K562 (cell line): ENCODE measurements at regions not wholly inside any gene's neighbourhood (a gene's known extent, or its start where the extent isn't known, plus 50 kb on each side); places are given as distances from the start of the nearest gene placed in this dataset.

ENCODE experiments used
- ATAC-seq: fragments of 200-7000 bp; cut with Tn5 transposase; 3 replicates; pipeline ENCODE4 v1.9.1; 2020; ENCODE audit warnings: moderate library complexity
- BruUV-seq: library from RNA; stranded (reverse); fragments of 400-500 nt; replicated peaks from 2 replicates; lab custom pipeline; 2021; lab: Mats Ljungman, UMichigan
- CTCF ChIA-PET: fragments of 300-600 bp; formaldehyde crosslinking; extraction: SDS; loops from one replicate; lab custom pipeline; 2021; ENCODE audit warnings: low intra/inter-chr PET ratio; lab: Yijun Ruan, JAX
- POLR2A ChIA-PET: fragments of 300-600, 350-650 bp; sonication (Branson Sonifier 250); formaldehyde crosslinking; extraction: SDS; loops from one replicate; lab custom pipeline; 2021; ENCODE audit warnings: antibody characterized with exemption, inconsistent platforms; lab: Yijun Ruan, JAX
- DNase-seq, 4 experiments: peaks; one replicate each; pipeline versions ENCODE4 v3.0.0 to v3.0.0-alpha.2; 2011 to 2018; ENCODE audit warnings: low spot score in 3 of 4, mixed read lengths in 3 of 4; ENCODE audit errors: extremely low read depth in 1 of 4
- FAIRE-seq: peaks from 2 replicates; lab custom pipeline; 2011; peaks lifted over from hg19 to GRCh38; lab: Jason Lieb, UNC
- H2AFZ ChIP-seq: 2 replicates; pipeline ENCODE4 v1.6.0; 2011; ENCODE audit warnings: low read depth, low read length, control low read depth, inconsistent platforms
- H3K27ac ChIP-seq: fragments of 200-600 bp; 3 replicates; pipeline ENCODE4 v1.8.0; 2011; ENCODE audit warnings: low read depth, mild to moderate bottlenecking, control low read depth, inconsistent platforms, low read length, moderate library complexity, mixed read lengths; ENCODE audit errors: extremely low read depth
- H3K27me3 ChIP-seq, 2 experiments: fragments of 300-600 bp in 1 of 2; 2 replicates in 1 of 2; 3 replicates in 1 of 2; pipeline versions ENCODE4 v1.6.0 to v1.8.0; 2011; ENCODE audit warnings: inconsistent platforms in 2 of 2, low read length in 2 of 2, mild to moderate bottlenecking in 1 of 2, mixed read lengths in 1 of 2, moderate library complexity in 1 of 2; ENCODE audit not compliant: control insufficient read depth in 2 of 2, insufficient read depth in 2 of 2
- H3K36me3 ChIP-seq: fragments of 300-600 bp; 3 replicates; pipeline ENCODE4 v1.8.0; 2011; ENCODE audit warnings: mild to moderate bottlenecking, low read length, inconsistent platforms; ENCODE audit not compliant: control insufficient read depth, insufficient read depth
- H3K4me1 ChIP-seq, 2 experiments: fragments of 200-600 bp in 1 of 2; replicated peaks in 1 of 2; 2 replicates in 1 of 2; 3 replicates in 1 of 2; pipeline versions ENCODE4 v1.5.1 to v1.8.0; 2011; ENCODE audit warnings: inconsistent platforms in 2 of 2, low read length in 2 of 2, mild to moderate bottlenecking in 1 of 2, mixed read lengths in 1 of 2, moderate library complexity in 1 of 2; ENCODE audit not compliant: control insufficient read depth in 2 of 2, insufficient read depth in 2 of 2
- H3K4me2 ChIP-seq: 2 replicates; pipeline ENCODE4 v1.6.1; 2011; ENCODE audit warnings: low read length, control low read depth, inconsistent platforms, mixed read lengths; ENCODE audit not compliant: insufficient read depth
- H3K4me3 ChIP-seq: fragments of 200-600 bp; sonication (generic), shearing (Covaris generic); 2 replicates; pipeline ENCODE4 v1.5.1; 2016; ENCODE audit warnings: control low read depth, inconsistent platforms
- H3K79me2 ChIP-seq: fragments of 200-600 bp; 3 replicates; pipeline ENCODE4 v1.8.0; 2011; ENCODE audit warnings: low read length, inconsistent platforms; ENCODE audit not compliant: control insufficient read depth, insufficient read depth
- H3K9ac ChIP-seq, 2 experiments: 2 replicates each; pipeline versions ENCODE4 v1.6.0 to v1.6.1; 2011; ENCODE audit warnings: low read depth in 2 of 2, low read length in 2 of 2, control low read depth in 1 of 2, inconsistent platforms in 1 of 2, mild to moderate bottlenecking in 1 of 2, mixed read lengths in 1 of 2; ENCODE audit not compliant: insufficient read depth in 1 of 2
- H3K9me1 ChIP-seq: one replicate; pipeline ENCODE4 v1.6.0; 2011; ENCODE audit warnings: inconsistent platforms, mild to moderate bottlenecking, low read length, moderate library complexity; ENCODE audit not compliant: control insufficient read depth, insufficient read depth
- H3K9me3 ChIP-seq: replicated peaks from 2 replicates; pipeline ENCODE4 v1.5.1; 2011; ENCODE audit warnings: low read depth, low read length, inconsistent platforms; ENCODE audit not compliant: control insufficient read depth, insufficient read depth
- H4K20me1 ChIP-seq: replicated peaks from 2 replicates; pipeline ENCODE4 v1.6.1; 2011; ENCODE audit warnings: low read length, inconsistent platforms, mixed read lengths; ENCODE audit not compliant: control insufficient read depth, insufficient read depth
- C11orf30 ChIP-seq: fragments of 450-650 bp; IDR thresholded peaks from 2 replicates; pipeline ENCODE4 v1.6.1; 2016; ENCODE audit warnings: low read depth, mild to moderate bottlenecking
- CBX1 ChIP-seq: sonication (generic); IDR thresholded peaks from 2 replicates; pipeline ENCODE4 v1.6.1; 2016; ENCODE audit warnings: antibody characterized with exemption, low read depth, mild to moderate bottlenecking
- E2F5 ChIP-seq: sonication (generic); formaldehyde crosslinking; IDR thresholded peaks from 2 replicates; pipeline ENCODE4 v1.8.0; 2022; ENCODE audit warnings: mild to moderate bottlenecking, missing genetic modification reagents
- ERF ChIP-seq: fragments of 450-650 bp; formaldehyde crosslinking; IDR thresholded peaks from 2 replicates; pipeline ENCODE4 v1.4.0; 2020; ENCODE audit warnings: mild to moderate bottlenecking, mixed read lengths
- ETV6 ChIP-seq, 3 experiments: fragments of 150-350 bp in 1 of 3; sonication (generic) in 1 of 3; formaldehyde crosslinking in 1 of 3; IDR thresholded peaks; 2 replicates each; pipeline versions ENCODE4 v1.6.1 to v1.8.0; 2014 to 2022; ENCODE audit warnings: borderline replicate concordance in 2 of 3, low read depth in 2 of 3, antibody characterized with exemption in 1 of 3, low read length in 1 of 3, mild to moderate bottlenecking in 1 of 3, missing genetic modification reagents in 1 of 3
- GATAD2A ChIP-seq: fragments of 450-650 bp; IDR thresholded peaks from 2 replicates; pipeline ENCODE4 v1.6.1; 2017
- HNRNPH1 ChIP-seq: fragments of 200-400 bp; formaldehyde crosslinking; optimal IDR thresholded peaks from 2 replicates; pipeline ENCODE3; 2017; ENCODE audit warnings: low read depth, mild to moderate bottlenecking, low read length, moderate library complexity
- LARP7 ChIP-seq: fragments of 450-650 bp; IDR thresholded peaks from 2 replicates; pipeline ENCODE4 v1.6.1; 2016
- MAFK ChIP-seq: IDR thresholded peaks from 2 replicates; pipeline ENCODE4 v1.6.1; 2011; ENCODE audit warnings: low read length, improper control_type of control experiment
- MCM2 ChIP-seq: fragments of 450-650 bp; IDR thresholded peaks from 2 replicates; pipeline ENCODE4 v1.6.1; 2017; ENCODE audit warnings: low read depth, mild to moderate bottlenecking
- NFE2 ChIP-seq: IDR thresholded peaks from 2 replicates; pipeline ENCODE4 v1.6.1; 2014; ENCODE audit warnings: antibody characterized with exemption, low read depth
- NR2C1 ChIP-seq, 2 experiments: fragments of 450-650 bp; IDR thresholded peaks; 2 replicates each; pipeline ENCODE4 v1.6.1; 2017; ENCODE audit warnings: mild to moderate bottlenecking in 2 of 2, antibody characterized with exemption in 1 of 2, inconsistent platforms in 1 of 2, missing compliant biosample characterization in 1 of 2, missing genetic modification characterization in 1 of 2
- NR2C2 ChIP-seq, 2 experiments: fragments of 200-800 bp in 1 of 2; sonication (Bioruptor generic) in 1 of 2; sonication (generic) in 1 of 2; formaldehyde crosslinking in 1 of 2; IDR thresholded peaks; 2 replicates each; pipeline versions ENCODE4 v1.6.1 to v1.8.0; 2016 to 2022; ENCODE audit warnings: mild to moderate bottlenecking in 1 of 2, missing compliant biosample characterization in 1 of 2, missing genetic modification characterization in 1 of 2, missing genetic modification reagents in 1 of 2
- SMAD4 ChIP-seq: fragments of 250-450 bp; sonication (Bioruptor Pico); conservative IDR thresholded peaks from 2 replicates; pipeline ENCODE4 v1.8.0; 2021; ENCODE audit warnings: inconsistent platforms, mild to moderate bottlenecking, moderate library complexity
- THAP12 ChIP-seq: fragments of 250-450 bp; sonication (Bioruptor Pico); IDR thresholded peaks from 2 replicates; pipeline ENCODE4 v1.9.0; 2021; ENCODE audit warnings: mild to moderate bottlenecking, inconsistent platforms
- ZFP30 ChIP-seq: fragments of 250-450 bp; sonication (Bioruptor Pico); IDR thresholded peaks from 2 replicates; pipeline ENCODE4 v1.8.0; 2022; ENCODE audit warnings: moderate library complexity, mild to moderate bottlenecking, inconsistent platforms, borderline replicate concordance
- ZNF140 ChIP-seq: fragments of 250-450 bp; sonication (Bioruptor Pico); IDR thresholded peaks from 2 replicates; pipeline ENCODE4 v1.8.0; 2021; ENCODE audit warnings: moderate library complexity, mild to moderate bottlenecking, inconsistent platforms
- ZNF217 ChIP-seq: sonication (generic); formaldehyde crosslinking; IDR thresholded peaks from 2 replicates; pipeline ENCODE4 v1.8.0; 2022; ENCODE audit warnings: mild to moderate bottlenecking, missing genetic modification reagents
- ZSCAN29 ChIP-seq: fragments of 450-650 bp; IDR thresholded peaks from 2 replicates; pipeline ENCODE4 v1.6.1; 2017
- WGBS: fragments of 100-300 bp; shearing (Covaris generic); methylation state at CpG from one replicate; pipeline ENCODE4 v1.1.6; 2016; ENCODE audit warnings: low coverage, mixed read lengths; ENCODE audit not compliant: insufficient coverage; ENCODE audit errors: missing lambda C conversion rate; 5-methylcytosine and 5-hydroxymethylcytosine counted together
- in situ Hi-C: fragments of 300-500 bp; cut with MboI; formaldehyde crosslinking; loops from 4 replicates; pipeline ENCODE4 v1.15.0; 2018; ENCODE audit warnings: inconsistent platforms, mixed read lengths
- intact Hi-C: fragments of 100-400 bp; cut with micrococcal nuclease; formaldehyde crosslinking; loops from 2 replicates; pipeline ENCODE4 v1.14.2; 2022

GRCh38 chr1:4110888-4111287 lies 210.8 kb upstream of the C1orf174 start (continued):
- TF ChIP-seq SMAD4 (CRISPR knock-in tag) (no peak), ERF (CRISPR knock-in tag) (no peak), LARP7 (no peak), ZNF217 (CRISPR knock-in tag) (no peak), ZSCAN29 (no peak), GATAD2A (no peak), MCM2 (no peak), ETV6 (IDR thresholded peaks at IDR 0.05; ENCODE audit: borderline replicate concordance in 1 of 2, low read depth in 2 of 2, low read length in 1 of 2) (no peak), ETV6 (CRISPR knock-in tag; IDR thresholded peaks at IDR 0.05; ENCODE audit: borderline replicate concordance) (no peak), E2F5 (CRISPR knock-in tag) (no peak), HNRNPH1 (no peak)

- Histone ChIP-seq H3K27ac (no peak overlapping the region), H3K4me3 (no peak overlapping the region), H3K9ac (no peak overlapping the region), H3K9me3 (no peaks in the 10 kb centered on the region), H3K79me2 (no peaks in the 10 kb centered on the region), H4K20me1 (no peaks in the 10 kb centered on the region; the same call in 1 of the 2 replicates), H3K27me3 (peaks cover 21 to 62% of the 10 kb centered on the region in 2 experiments), H3K4me1 (no peaks in the 10 kb centered on the region), H2AFZ (no peak overlapping the region), H3K4me2 (no peak overlapping the region), H3K9me1 (no peaks in the 10 kb centered on the region), H3K36me3 (no peaks in the 10 kb centered on the region)
- intact Hi-C loops (no loop called here), in situ Hi-C loops (no loop called here)
- DNase-seq (no peak), ATAC-seq (no peak), FAIRE-seq (no peak)
- TF ChIP-seq ZFP30 (no peak), CBX1 (no peak), MAFK (no peak), NR2C2 (CRISPR knock-in tag; IDR thresholded peaks at IDR 0.05) (no peak), NR2C2 (tag; IDR thresholded peaks at IDR 0.05) (peak; percentile 24; the same call in 1 of the 2 replicates), ZNF140 (CRISPR knock-in tag) (no peak), C11orf30 (peak; percentile 30; the same call in 1 of the 2 replicates), NFE2 (peak; percentile 53), NR2C1 (IDR thresholded peaks at IDR 0.05) (peak; percentile 73), NR2C1 (tag; IDR thresholded peaks at IDR 0.05) (0 out of 2 replicates have a peak, but pooled peaks have one; percentile 31), THAP12 (CRISPR knock-in tag) (no peak)
- no TSS peak for BruUV-seq
- WGBS: 2% methylated on average over 2 of the region's 2 CpGs
- ChIA-PET POLR2A (no interaction called here), CTCF (no interaction called here)
Measured at GRCh38 chr1:4113897-4114296, 213.8 kb upstream of the C1orf174 start.
